H1 (cell line): ENCODE measurements at regions not wholly inside any gene's neighbourhood (a gene's known extent, or its start where the extent isn't known, plus 50 kb on each side); places are given as distances from the start of the nearest gene placed in this dataset.

Source experiments
- ASH2L ChIP-seq: fragments of 200-600, 300-600 bp; sonication (generic); IDR thresholded peaks from one replicate; pipeline ENCODE4 v1.7.1; 2017; ENCODE audit warnings: low read length
- BCL11A ChIP-seq, 2 experiments: IDR thresholded peaks; one replicate each; pipeline ENCODE4 v1.6.1; 2011; ENCODE audit warnings: low read depth in 2 of 2, low read length in 2 of 2, mild to moderate bottlenecking in 2 of 2
- CEBPB ChIP-seq: IDR thresholded peaks from 2 replicates; pipeline ENCODE4 v1.6.1; 2012; ENCODE audit warnings: low read depth, low read length
- CTCF ChIP-seq, 3 experiments: IDR thresholded peaks; 1 replicate in 2 of 3; 2 replicates in 1 of 3; pipeline versions ENCODE4 v1.5.1 to v1.6.1; 2011; ENCODE audit warnings: low read length in 3 of 3, mild to moderate bottlenecking in 3 of 3, inconsistent platforms in 2 of 3, low read depth in 1 of 3, moderate library complexity in 1 of 3; ENCODE audit not compliant: insufficient read depth in 1 of 3; ENCODE audit errors: control extremely low read depth in 1 of 3
- EP300 ChIP-seq, 2 experiments: IDR thresholded peaks; 1 replicate in 1 of 2; 2 replicates in 1 of 2; pipeline ENCODE4 v1.6.1; 2011 to 2012; ENCODE audit warnings: low read depth in 2 of 2, low read length in 2 of 2, mild to moderate bottlenecking in 2 of 2, borderline replicate concordance in 1 of 2, inconsistent platforms in 1 of 2, moderate library complexity in 1 of 2
- EZH2 ChIP-seq: fragments of 200-600 bp; sonication (generic); IDR thresholded peaks from 2 replicates; pipeline ENCODE4 v1.7.1; 2012; ENCODE audit warnings: low read depth, mild to moderate bottlenecking, moderate library complexity, low read length, inconsistent platforms; ENCODE audit not compliant: severe bottlenecking
- JUN ChIP-seq: IDR thresholded peaks from 2 replicates; pipeline ENCODE4 v1.6.1; 2011; ENCODE audit warnings: low read depth, mild to moderate bottlenecking, improper control_type of control experiment, low read length
- MAFK ChIP-seq: IDR thresholded peaks from 2 replicates; pipeline ENCODE4 v1.6.1; 2012; ENCODE audit warnings: low read depth, mild to moderate bottlenecking, improper control_type of control experiment, low read length
- NRF1 ChIP-seq: IDR thresholded peaks from 2 replicates; pipeline ENCODE4 v1.6.1; 2011; ENCODE audit warnings: mild to moderate bottlenecking, low read depth, low read length, improper control_type of control experiment
- POLR2AphosphoS5 ChIP-seq: IDR thresholded peaks from 2 replicates; pipeline ENCODE4 v1.6.1; 2011; ENCODE audit warnings: low read depth, low read length
- RAD21 ChIP-seq, 2 experiments: IDR thresholded peaks in 1 of 2; conservative IDR thresholded peaks in 1 of 2; 2 replicates each; pipeline ENCODE4 v1.6.1; 2011; ENCODE audit warnings: low read depth in 2 of 2, low read length in 2 of 2, improper control_type of control experiment in 1 of 2, inconsistent platforms in 1 of 2, mild to moderate bottlenecking in 1 of 2, moderate library complexity in 1 of 2
- RNF2 ChIP-seq: fragments of 200-900, 300-1000 bp; sonication (generic); IDR thresholded peaks from 2 replicates; pipeline ENCODE4 v1.7.1; 2016; ENCODE audit warnings: borderline replicate concordance, low read depth, mild to moderate bottlenecking, antibody characterized with exemption, low read length; ENCODE audit not compliant: poor library complexity, severe bottlenecking; ENCODE audit errors: missing control alignments
- YY1 ChIP-seq: IDR thresholded peaks from 2 replicates; pipeline ENCODE4 v1.6.1; 2011; ENCODE audit warnings: low read depth, mild to moderate bottlenecking, low read length
- TF ChIP-seq, protein P1 (sequence below): IDR thresholded peaks from 2 replicates; pipeline ENCODE4 v1.6.1; 2012; ENCODE audit warnings: inconsistent platforms

DNA sequence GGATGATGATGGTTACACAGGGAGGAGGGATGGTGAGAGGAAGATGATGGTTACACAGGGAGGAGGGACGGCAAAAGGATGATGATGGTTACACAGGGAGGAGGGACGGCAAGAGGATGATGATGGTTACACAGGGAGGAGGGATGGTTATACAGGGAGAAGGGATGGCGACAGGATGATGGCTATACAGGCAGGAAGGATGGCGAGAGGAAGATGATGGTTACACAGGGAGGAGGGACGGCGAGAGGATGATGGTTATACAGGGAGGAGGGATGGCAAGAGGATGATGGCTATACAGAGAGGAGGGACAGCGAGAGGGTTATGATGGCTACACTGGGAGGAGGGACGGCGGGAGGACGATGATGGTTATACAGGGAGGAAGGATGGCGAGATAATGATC, 64.1 kb upstream of the FCN1 start:
- TF ChIP-seq CTCF (IDR thresholded peaks at IDR 0.05; ENCODE audit: control extremely low read depth in 1 of 3, insufficient read depth in 1 of 3, low read depth in 1 of 3, low read length in 3 of 3) (no peak), BCL11A (IDR thresholded peaks at IDR 0.05; ENCODE audit: low read depth in 2 of 2, low read length in 2 of 2) (no peak), MAFK (no peak), NRF1 (no peak), EP300 (IDR thresholded peaks at IDR 0.05; ENCODE audit: borderline replicate concordance in 1 of 2, low read depth in 2 of 2, low read length in 2 of 2) (no peak), POLR2AphosphoS5 (no peak), CEBPB (no peak), RAD21 (IDR thresholded peaks at IDR 0.05 in 1 of 2, conservative IDR thresholded peaks at IDR 0.05 in 1 of 2; ENCODE audit: low read depth in 2 of 2, low read length in 2 of 2) (no peak), RNF2 (no peak), JUN (no peak), YY1 (no peak), EZH2 (no peak), ASH2L (no peak)
- TF ChIP-seq, protein P1, sequence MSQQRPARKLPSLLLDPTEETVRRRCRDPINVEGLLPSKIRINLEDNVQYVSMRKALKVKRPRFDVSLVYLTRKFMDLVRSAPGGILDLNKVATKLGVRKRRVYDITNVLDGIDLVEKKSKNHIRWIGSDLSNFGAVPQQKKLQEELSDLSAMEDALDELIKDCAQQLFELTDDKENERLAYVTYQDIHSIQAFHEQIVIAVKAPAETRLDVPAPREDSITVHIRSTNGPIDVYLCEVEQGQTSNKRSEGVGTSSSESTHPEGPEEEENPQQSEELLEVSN: no peak
